GM12864 (cell line): ENCODE measurements at regions not wholly inside any gene's neighbourhood (a gene's known extent, or its start where the extent isn't known, plus 50 kb on each side); places are given as distances from the start of the nearest gene placed in this dataset.

Experiments
- DNase-seq: peaks from one replicate; pipeline ENCODE4 v3.0.0-alpha.2; 2011; ENCODE audit warnings: low read depth
- H3K4me3 ChIP-seq: 2 replicates; pipeline ENCODE4 v1.5.1; 2011; ENCODE audit warnings: mild to moderate bottlenecking, low read depth, low read length, control low read depth
- CTCF ChIP-seq: IDR thresholded peaks from 2 replicates; pipeline ENCODE4 v1.5.1; 2011; ENCODE audit warnings: low read depth, mild to moderate bottlenecking, moderate library complexity, low read length, control low read depth, inconsistent platforms; ENCODE audit errors: missing control alignments

- TF ChIP-seq CTCF: no peak
- no peak for DNase-seq
- H3K4me3 ChIP-seq: no peak overlapping the region
Measured at GRCh38 chr2:62375113-62375420, 130.9 kb downstream of the TMEM17 start.

- no peak overlapping the region for H3K4me3 ChIP-seq
- TF ChIP-seq CTCF: no peak
- no peak for DNase-seq
Measured at GRCh38 chr2:62374301-62375112, 131.5 kb downstream of the TMEM17 start.

GRCh38 chr2:62372824-62373223 is 133.2 kb downstream of the TMEM17 start:
- DNase-seq: no peak
- TF ChIP-seq CTCF: no peak
- H3K4me3 ChIP-seq: no peak overlapping the region

GRCh38 chr2:62370321-62371250 is 135.4 kb downstream of the TMEM17 start:
- DNase-seq: no peak
- no peak for TF ChIP-seq CTCF
- no peak overlapping the region for H3K4me3 ChIP-seq

GRCh38 chr2:62369541-62370202 is 136.3 kb downstream of the TMEM17 start:
- DNase-seq: no peak
- H3K4me3 ChIP-seq: no peak overlapping the region
- no peak for TF ChIP-seq CTCF

GRCh38 chr2:62364791-62365528 is 141.0 kb downstream of the TMEM17 start:
- no peak for TF ChIP-seq CTCF
- no peak overlapping the region for H3K4me3 ChIP-seq
- DNase-seq: no peak
